GM19452 (cell line): ENCODE measurements at regions not wholly inside any gene's neighbourhood (a gene's known extent, or its start where the extent isn't known, plus 50 kb on each side); places are given as distances from the start of the nearest gene placed in this dataset.

Source experiments
- ATAC-seq: cut with Tn5 transposase; IDR thresholded peaks from one replicate; pipeline ENCODE4 v1.9.1; 2021; ENCODE audit not compliant: unreplicated experiment

- no peak for ATAC-seq
Measured at GRCh38 chr18:6465281-6465680, 50.6 kb upstream of the L3MBTL4 start.

DNA sequence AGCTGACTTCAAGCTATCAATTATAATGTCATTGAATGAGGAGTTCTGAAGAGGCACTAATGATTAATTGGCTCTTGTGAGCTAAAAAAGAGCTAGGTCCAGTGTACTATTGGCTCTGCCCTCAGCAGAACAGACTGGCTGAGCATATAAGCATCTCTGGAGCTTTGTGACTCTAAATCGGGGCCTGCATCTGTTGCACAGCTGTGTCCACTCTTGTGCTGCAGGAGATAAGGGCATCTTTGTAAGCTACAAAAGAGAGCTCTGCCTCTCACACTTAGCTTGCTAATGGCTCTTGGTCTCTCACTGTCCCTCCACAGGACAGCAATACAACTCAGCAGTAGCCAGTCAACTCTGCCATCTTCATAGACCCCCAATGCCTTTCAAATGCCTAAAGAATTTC, 61.5 kb upstream of the L3MBTL4 start:
- ATAC-seq = no peak

DNA sequence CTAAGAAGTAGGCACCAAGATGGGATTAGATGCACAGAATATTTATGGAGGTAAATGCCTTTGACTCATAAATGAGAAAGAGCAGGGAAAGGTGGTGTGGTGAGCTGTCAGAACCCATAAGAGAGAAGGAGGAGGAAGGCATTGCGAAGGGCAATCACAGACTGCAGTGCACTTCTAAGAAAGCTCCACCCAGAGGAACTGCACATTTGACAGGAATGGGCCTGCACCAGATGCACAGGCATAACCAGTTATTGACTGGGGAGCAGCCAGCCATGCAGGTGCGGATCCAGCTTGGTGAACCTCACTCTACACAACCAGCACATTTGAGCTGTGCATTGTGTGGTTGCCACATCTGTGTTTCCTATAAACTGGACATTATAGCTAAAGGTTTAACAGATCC, 62.2 kb upstream of the L3MBTL4 start:
- ATAC-seq = no peak

DNA sequence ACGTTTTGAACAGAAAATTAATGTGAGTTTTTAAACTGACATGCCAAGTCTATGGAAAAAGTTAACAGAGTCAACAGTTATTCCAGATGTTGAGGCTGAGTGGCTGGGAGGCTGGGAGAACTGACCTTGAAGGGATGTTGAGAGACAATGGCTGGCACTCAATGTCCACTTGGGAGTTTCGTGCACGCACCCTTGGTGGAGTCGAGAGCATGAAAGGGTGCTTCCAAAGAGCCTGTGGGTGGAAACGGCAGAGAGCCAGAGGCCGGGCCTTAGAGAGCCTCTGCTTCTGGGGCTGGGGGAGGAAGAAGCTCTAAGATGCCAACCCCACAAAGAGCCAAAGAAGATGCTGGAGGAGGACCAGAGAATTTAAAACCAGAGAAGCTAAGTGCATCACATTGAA, 63.4 kb upstream of the L3MBTL4 start:
- no peak for ATAC-seq

GRCh38 chr18:6479699-6480098, 65.0 kb upstream of the L3MBTL4 start:
- ATAC-seq = no peak

GRCh38 chr18:6482198-6482977, 67.7 kb upstream of the L3MBTL4 start:
- ATAC-seq = no peak

DNA sequence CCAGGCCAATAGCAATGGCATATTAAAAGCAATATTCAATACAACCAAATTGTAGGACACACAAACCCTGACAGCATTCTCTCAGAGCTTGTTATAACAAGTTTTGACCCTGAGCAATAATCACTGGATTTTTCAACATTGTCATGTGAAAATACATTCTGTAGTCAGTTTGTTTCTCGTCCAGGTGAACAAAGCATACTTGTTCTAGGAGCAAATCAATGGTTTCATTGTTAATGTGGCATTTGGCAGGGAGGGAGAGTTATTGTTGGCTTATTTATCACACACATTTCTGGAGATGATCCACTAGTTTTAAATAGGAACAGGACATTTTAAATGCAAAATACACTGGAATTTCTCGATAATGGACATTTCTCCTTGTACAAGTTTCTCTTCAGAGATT, 69.9 kb upstream of the L3MBTL4 start:
- no peak for ATAC-seq

- ATAC-seq = no peak
Measured at GRCh38 chr18:6486313-6486712, 71.6 kb upstream of the L3MBTL4 start.

DNA sequence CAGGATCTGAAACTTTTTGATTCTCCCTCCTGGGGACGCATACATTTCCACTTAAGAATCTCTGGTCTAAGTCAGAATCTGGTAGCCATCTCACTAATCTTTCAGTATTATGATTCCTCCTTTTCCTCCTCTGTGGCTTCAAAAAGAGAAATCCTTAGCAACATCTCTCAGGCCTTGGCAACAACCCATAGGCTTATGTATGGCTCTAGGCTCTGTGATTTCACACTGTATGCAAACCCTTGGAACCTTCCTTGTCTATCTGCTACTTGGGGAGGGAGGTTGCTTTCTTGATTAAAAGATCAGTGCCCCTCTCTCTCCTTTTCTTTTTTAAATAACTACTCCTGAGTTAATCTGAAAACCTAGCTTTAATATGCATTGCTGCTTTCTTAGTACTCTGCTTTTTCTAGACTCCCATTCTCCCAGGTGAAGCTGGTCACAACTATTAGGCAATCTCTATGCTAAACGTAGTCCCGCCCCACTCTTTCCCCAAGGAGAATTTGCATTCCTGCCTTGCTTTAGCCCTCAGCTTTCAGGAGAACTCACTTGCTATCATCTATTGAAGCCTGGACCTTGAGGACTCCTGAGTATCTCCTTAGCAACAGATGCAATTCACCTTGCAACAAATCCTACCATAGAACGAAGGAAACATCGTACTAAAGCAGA, 72.2 kb upstream of the L3MBTL4 start:
- ATAC-seq = no peak

- ATAC-seq = no peak
Measured at GRCh38 chr18:6487968-6488367, 73.3 kb upstream of the L3MBTL4 start.

DNA sequence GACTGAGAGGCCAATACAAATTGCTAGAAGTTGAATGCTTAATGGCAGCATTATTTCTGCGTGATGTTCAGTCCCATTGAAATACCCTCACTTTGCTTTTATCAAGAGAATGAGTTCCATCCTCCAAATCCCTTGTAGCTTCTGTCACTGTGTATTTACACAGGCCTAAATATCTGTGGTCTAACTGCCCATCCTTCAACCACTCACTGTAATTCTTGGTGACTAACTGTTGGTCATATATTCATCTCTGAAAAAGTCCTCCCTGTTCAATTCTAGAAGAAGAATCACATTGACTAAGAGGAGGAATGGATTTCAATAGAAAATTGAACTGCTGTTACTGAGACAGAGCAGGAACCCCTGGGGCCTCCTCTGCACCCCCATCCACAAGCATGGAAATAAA, 74.2 kb upstream of the L3MBTL4 start:
- ATAC-seq = no peak

DNA sequence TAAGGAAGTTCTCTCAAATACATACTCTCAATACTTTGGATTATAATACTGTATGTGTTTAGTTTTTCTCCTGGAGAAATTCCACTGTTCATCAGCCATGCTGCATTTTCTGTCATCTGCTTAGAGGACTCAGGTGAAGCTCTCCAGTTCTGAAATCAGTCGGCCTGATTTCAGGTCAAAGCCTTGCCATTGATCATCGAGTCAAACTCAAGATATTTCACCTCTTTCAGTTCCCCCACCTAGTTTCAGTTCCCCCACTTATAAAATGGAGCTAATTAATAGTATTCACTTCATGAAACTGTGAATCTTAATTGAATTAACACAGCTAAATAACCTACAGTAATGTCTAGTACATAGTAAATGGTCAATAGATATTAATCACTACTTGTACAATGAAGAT, 75.3 kb upstream of the L3MBTL4 start:
- ATAC-seq = no peak

GRCh38 chr18:6493194-6493593, 78.5 kb upstream of the L3MBTL4 start:
- no peak for ATAC-seq

GRCh38 chr18:6495536-6495935, 80.8 kb upstream of the L3MBTL4 start:
- no peak for ATAC-seq

GRCh38 chr18:6497543-6497942, 82.8 kb upstream of the L3MBTL4 start:
- ATAC-seq = no peak

GRCh38 chr18:6498289-6498856, 83.7 kb upstream of the L3MBTL4 start:
- no peak for ATAC-seq

GRCh38 chr18:6504605-6505497, 90.1 kb upstream of the L3MBTL4 start:
- ATAC-seq = no peak

DNA sequence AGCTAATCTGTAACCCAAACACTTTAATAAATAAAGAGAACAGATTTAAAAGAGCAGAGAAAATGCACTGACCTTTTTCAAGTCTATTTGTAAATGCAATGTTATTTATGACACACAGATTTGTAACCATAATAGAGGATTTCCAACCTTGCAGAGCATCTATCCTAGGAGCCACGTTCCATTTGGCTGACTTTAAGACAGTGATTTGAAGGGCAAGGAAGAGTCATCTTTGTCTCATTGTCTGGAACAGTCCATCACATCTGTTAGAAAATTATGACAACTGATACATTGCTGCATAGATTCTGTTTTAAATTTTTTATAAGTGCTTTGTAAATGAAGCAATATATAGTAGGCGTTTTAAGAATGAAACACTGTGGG, 90.8 kb upstream of the L3MBTL4 start:
- ATAC-seq = no peak

GRCh38 chr18:6509417-6509816, 94.7 kb upstream of the L3MBTL4 start:
- ATAC-seq = no peak

DNA sequence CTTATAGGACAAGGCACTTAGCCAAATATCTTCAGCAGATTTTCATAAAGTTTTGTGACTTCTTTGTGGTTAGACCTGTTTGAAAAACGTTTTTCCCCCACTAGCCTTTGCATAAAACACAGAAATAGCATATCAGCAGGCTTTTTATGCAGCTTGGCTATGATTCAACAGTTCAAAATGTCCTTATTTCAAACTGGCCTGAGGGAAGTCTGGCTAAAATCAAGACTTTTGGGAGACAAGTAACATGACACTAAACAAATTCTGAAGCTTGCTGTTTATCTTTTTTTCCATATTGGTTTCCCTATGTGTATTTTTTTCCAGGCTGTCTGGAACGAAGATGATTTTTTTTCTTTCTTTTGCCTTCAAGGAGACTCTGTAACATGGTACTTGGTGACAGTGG, 95.1 kb upstream of the L3MBTL4 start:
- no peak for ATAC-seq

DNA sequence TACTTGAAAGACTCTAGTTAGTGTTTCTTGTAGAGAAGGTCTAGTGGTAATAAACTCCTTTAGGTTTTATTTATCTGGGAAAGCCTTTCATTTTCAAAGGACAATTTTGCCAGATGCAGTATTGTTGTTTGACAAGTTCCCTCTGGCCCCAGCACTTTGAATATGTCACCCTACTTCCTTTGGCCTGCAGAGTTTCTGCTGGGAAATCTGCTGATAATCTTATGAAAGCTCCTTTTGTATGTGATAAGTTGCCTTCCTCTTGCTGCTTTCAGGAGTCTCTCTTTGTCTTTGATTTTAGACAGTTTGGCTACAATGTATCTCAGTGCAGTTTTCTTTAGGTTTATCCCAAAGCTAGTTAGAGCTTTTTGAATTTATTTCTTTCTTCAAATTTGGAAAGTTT, 106.2 kb upstream of the L3MBTL4 start:
- no peak for ATAC-seq
